ENCODE measurements at regions not wholly inside any gene's neighbourhood (a gene's known extent, or its start where the extent isn't known, plus 50 kb on each side); places are given as distances from the start of the nearest gene placed in this dataset.

DNA sequence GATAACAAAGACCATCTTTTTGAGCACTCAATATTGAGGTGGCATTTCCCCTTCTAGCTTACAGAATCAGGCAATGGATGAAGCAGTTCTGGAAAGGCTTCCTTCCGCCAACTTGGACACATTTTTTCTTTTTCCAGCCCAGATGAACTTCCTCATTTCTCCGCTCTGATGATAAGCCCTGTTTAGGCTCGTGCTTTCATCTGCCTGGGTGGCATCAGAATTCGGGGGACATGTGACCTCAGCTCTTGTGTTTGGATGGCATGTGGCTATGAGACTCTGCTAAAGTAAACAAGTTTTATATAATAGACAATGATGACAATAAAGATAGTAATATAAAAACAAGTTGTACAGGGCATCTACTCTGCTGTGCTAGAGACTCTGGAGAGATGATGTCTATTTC, 796.7 kb downstream of the DHX35 start:
- Histone ChIP-seq H3K36me3 (ENCODE audit: insufficient read depth, low read length) (no peaks in the 10 kb centered on the region), H3K4me3 (ENCODE audit: low read length) (no peak overlapping the region), H3K9me3 (ENCODE audit: control insufficient read depth in 1 of 2, insufficient read depth in 1 of 2, low read length in 2 of 2) (no peaks in the 10 kb centered on the region), H3K4me1 (ENCODE audit: insufficient read depth, low read length) (no peaks in the 10 kb centered on the region), H3K27ac (ENCODE audit: low read depth in 1 of 2, low read length in 2 of 2) (no peak overlapping the region), H3K27me3 (ENCODE audit: control insufficient read depth in 1 of 2, insufficient read depth in 2 of 2, low read length in 2 of 2) (no peaks in the 10 kb centered on the region)
- no peaks in the 10 kb centered on the region for H3K4me1 Mint-ChIP-seq (ENCODE audit: low read depth)
- DNase-seq (no peak), ATAC-seq (ENCODE audit: poor library complexity) (no peak)
- H3K9me3 Mint-ChIP-seq, result no peaks in the 10 kb centered on the region
- H3K27ac Mint-ChIP-seq, result no peak overlapping the region
- intact Hi-C loops (cut with DNase I, micrococcal nuclease), result no loop called here
- TF ChIP-seq, protein P1, sequence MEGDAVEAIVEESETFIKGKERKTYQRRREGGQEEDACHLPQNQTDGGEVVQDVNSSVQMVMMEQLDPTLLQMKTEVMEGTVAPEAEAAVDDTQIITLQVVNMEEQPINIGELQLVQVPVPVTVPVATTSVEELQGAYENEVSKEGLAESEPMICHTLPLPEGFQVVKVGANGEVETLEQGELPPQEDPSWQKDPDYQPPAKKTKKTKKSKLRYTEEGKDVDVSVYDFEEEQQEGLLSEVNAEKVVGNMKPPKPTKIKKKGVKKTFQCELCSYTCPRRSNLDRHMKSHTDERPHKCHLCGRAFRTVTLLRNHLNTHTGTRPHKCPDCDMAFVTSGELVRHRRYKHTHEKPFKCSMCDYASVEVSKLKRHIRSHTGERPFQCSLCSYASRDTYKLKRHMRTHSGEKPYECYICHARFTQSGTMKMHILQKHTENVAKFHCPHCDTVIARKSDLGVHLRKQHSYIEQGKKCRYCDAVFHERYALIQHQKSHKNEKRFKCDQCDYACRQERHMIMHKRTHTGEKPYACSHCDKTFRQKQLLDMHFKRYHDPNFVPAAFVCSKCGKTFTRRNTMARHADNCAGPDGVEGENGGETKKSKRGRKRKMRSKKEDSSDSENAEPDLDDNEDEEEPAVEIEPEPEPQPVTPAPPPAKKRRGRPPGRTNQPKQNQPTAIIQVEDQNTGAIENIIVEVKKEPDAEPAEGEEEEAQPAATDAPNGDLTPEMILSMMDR (IDR thresholded peaks at IDR 0.05), result no peak
- ChIA-PET POLR2A (no interaction called here), CTCF (no interaction called here)
- H3K36me3 Mint-ChIP-seq (ENCODE audit: low read depth), result no peaks in the 10 kb centered on the region
- no peaks in the 10 kb centered on the region for H3K27me3 Mint-ChIP-seq
- H3K4me3 Mint-ChIP-seq, result no peak overlapping the region

DNA sequence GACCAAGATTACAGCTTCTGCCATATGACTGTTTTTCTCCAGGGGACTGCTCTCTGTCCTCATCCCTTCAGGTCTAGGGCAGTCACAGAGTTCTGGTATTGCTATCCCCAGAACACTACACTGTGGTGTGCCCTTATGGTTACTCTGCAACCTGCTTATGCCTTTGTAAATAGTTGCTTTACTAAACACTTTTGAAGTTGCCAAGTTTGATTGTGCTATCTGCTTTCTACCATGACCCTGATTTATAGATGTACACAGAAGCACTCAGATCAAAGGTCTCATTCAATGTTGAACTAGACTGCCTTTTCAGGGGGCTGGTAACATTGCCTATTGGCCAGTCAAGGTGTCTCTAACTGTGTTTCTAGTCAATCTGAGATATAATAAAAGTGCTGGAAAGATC, 794.7 kb downstream of the DHX35 start:
- no peak for ATAC-seq (ENCODE audit: poor library complexity)
- ChIA-PET POLR2A (no interaction called here), CTCF (no interaction called here)
- TF ChIP-seq, protein P1 (IDR thresholded peaks at IDR 0.05), result no peak
- Histone ChIP-seq H3K27me3 (ENCODE audit: control insufficient read depth in 1 of 2, insufficient read depth in 2 of 2, low read length in 2 of 2) (no peaks in the 10 kb centered on the region), H3K4me1 (ENCODE audit: insufficient read depth, low read length) (no peaks in the 10 kb centered on the region), H3K36me3 (ENCODE audit: insufficient read depth, low read length) (no peaks in the 10 kb centered on the region), H3K4me3 (ENCODE audit: low read length) (no peak overlapping the region), H3K27ac (ENCODE audit: low read depth in 1 of 2, low read length in 2 of 2) (no peak overlapping the region), H3K9me3 (ENCODE audit: control insufficient read depth in 1 of 2, insufficient read depth in 1 of 2, low read length in 2 of 2) (no peaks in the 10 kb centered on the region)
- intact Hi-C loops (cut with DNase I, micrococcal nuclease), result no loop called here
- H3K4me3 Mint-ChIP-seq, result no peak overlapping the region
- H3K27ac Mint-ChIP-seq, result no peak overlapping the region
- no peaks in the 10 kb centered on the region for H3K27me3 Mint-ChIP-seq
- no peaks in the 10 kb centered on the region for H3K36me3 Mint-ChIP-seq (ENCODE audit: low read depth)
- no peak for DNase-seq
- H3K9me3 Mint-ChIP-seq, result no peaks in the 10 kb centered on the region
- no peaks in the 10 kb centered on the region for H3K4me1 Mint-ChIP-seq (ENCODE audit: low read depth)

DNA sequence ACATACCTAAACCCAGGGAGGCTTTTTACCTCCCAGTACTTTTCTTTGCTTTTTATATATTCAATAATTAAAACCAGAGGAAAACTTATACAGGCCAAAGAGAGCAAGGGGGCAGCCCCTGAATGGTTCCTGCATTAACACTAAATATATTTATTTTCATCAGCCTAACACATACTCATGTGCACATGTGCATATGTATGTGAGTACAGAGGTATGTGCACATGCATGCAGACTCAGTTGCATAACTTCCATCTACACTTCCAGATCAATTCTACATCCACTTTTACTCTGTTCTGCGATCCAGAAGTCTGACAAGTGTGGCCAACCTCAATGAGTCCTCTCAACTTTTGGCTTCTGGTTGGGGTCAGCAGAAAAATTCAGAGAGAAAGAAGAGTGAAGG, 794.2 kb downstream of the DHX35 start:
- ATAC-seq (ENCODE audit: poor library complexity) (no peak), DNase-seq (no peak)
- H3K4me3 Mint-ChIP-seq, result no peak overlapping the region
- Histone ChIP-seq H3K4me1 (ENCODE audit: insufficient read depth, low read length) (no peaks in the 10 kb centered on the region), H3K27me3 (ENCODE audit: control insufficient read depth in 1 of 2, insufficient read depth in 2 of 2, low read length in 2 of 2) (no peaks in the 10 kb centered on the region), H3K36me3 (ENCODE audit: insufficient read depth, low read length) (no peaks in the 10 kb centered on the region), H3K27ac (ENCODE audit: low read depth in 1 of 2, low read length in 2 of 2) (no peak overlapping the region), H3K9me3 (ENCODE audit: control insufficient read depth in 1 of 2, insufficient read depth in 1 of 2, low read length in 2 of 2) (no peaks in the 10 kb centered on the region), H3K4me3 (ENCODE audit: low read length) (no peak overlapping the region)
- ChIA-PET CTCF (no interaction called here), POLR2A (no interaction called here)
- no peaks in the 10 kb centered on the region for H3K4me1 Mint-ChIP-seq (ENCODE audit: low read depth)
- no peaks in the 10 kb centered on the region for H3K27me3 Mint-ChIP-seq
- intact Hi-C loops (cut with DNase I, micrococcal nuclease), result no loop called here
- TF ChIP-seq, protein P1 (IDR thresholded peaks at IDR 0.05), result no peak
- H3K36me3 Mint-ChIP-seq (ENCODE audit: low read depth), result no peaks in the 10 kb centered on the region
- H3K9me3 Mint-ChIP-seq, result no peaks in the 10 kb centered on the region
- H3K27ac Mint-ChIP-seq, result no peak overlapping the region
